NB4 (cell line): ENCODE measurements at regions not wholly inside any gene's neighbourhood (a gene's known extent, or its start where the extent isn't known, plus 50 kb on each side); places are given as distances from the start of the nearest gene placed in this dataset.

Source experiments
- POLR2A ChIP-seq: IDR thresholded peaks from 2 replicates; pipeline ENCODE4 v1.6.1; 2011; ENCODE audit warnings: mild to moderate bottlenecking; ENCODE audit not compliant: insufficient read length; ENCODE audit errors: extremely low read depth
- TF ChIP-seq, protein P1 (sequence below): IDR thresholded peaks from one replicate; pipeline ENCODE4 v1.5.1; 2012; ENCODE audit warnings: low read depth, low read length

DNA sequence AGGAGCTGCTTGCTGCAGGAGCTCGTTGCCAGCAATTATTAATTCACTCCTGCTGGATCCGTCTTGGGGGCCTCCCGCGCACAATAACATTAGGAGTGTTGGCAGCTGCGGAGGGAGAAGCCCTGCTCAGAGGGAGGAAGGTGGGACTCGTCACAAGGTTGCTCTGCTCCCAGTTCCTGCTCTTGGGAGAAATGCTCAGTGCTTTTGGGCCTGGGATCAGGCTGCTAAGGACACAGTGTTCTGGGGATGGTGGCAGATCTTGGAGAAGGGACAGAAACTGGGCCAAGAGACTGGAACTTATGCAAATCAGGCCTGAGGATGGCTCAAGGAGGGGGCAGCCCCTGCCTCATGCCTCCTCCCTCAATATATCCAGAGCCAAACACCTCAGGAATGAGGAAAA, 78.9 kb upstream of the OLFM4 start:
- TF ChIP-seq, protein P1, sequence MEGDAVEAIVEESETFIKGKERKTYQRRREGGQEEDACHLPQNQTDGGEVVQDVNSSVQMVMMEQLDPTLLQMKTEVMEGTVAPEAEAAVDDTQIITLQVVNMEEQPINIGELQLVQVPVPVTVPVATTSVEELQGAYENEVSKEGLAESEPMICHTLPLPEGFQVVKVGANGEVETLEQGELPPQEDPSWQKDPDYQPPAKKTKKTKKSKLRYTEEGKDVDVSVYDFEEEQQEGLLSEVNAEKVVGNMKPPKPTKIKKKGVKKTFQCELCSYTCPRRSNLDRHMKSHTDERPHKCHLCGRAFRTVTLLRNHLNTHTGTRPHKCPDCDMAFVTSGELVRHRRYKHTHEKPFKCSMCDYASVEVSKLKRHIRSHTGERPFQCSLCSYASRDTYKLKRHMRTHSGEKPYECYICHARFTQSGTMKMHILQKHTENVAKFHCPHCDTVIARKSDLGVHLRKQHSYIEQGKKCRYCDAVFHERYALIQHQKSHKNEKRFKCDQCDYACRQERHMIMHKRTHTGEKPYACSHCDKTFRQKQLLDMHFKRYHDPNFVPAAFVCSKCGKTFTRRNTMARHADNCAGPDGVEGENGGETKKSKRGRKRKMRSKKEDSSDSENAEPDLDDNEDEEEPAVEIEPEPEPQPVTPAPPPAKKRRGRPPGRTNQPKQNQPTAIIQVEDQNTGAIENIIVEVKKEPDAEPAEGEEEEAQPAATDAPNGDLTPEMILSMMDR: no peak
- TF ChIP-seq POLR2A: no peak
